Lung (tissue), 11 donors: ENCODE measurements at regions not wholly inside any gene's neighbourhood (a gene's known extent, or its start where the extent isn't known, plus 50 kb on each side); places are given as distances from the start of the nearest gene placed in this dataset.

ENCODE experiments used
- ATAC-seq: fragments of 200-7000 bp; cut with Tn5 transposase; one replicate; pipeline ENCODE4 v1.9.1; 2020; ENCODE audit warnings: moderate number of reproducible peaks; ENCODE audit not compliant: insufficient read depth, low FRiP score
- DNase-seq, 3 donors: peaks; one replicate each; pipeline ENCODE4 v3.0.0-alpha.2; 2013 to 2017
- H3K27ac ChIP-seq, 2 donors: one replicate each; pipeline ENCODE4 v1.5.1; 2013; ENCODE audit warnings: mild to moderate bottlenecking in 2 of 2, moderate library complexity in 2 of 2, control low read depth in 1 of 2, inconsistent platforms in 1 of 2, low read depth in 1 of 2, low read length in 1 of 2
- H3K27me3 ChIP-seq, 3 donors: one replicate each; pipeline ENCODE4 v1.5.1; 2013; ENCODE audit warnings: low read length in 2 of 3; ENCODE audit not compliant: control insufficient read depth in 3 of 3, insufficient read depth in 3 of 3
- H3K36me3 ChIP-seq, 4 donors: one replicate each; pipeline ENCODE4 v1.5.1; 2013; ENCODE audit warnings: low read length in 4 of 4, mild to moderate bottlenecking in 1 of 4, moderate library complexity in 1 of 4; ENCODE audit not compliant: control insufficient read depth in 4 of 4, insufficient read depth in 4 of 4
- H3K4me1 ChIP-seq, 5 donors: one replicate each; pipeline ENCODE4 v1.5.1; 2013; ENCODE audit warnings: low read length in 5 of 5, mild to moderate bottlenecking in 2 of 5, moderate library complexity in 1 of 5; ENCODE audit not compliant: control insufficient read depth in 5 of 5, insufficient read depth in 5 of 5
- H3K4me3 ChIP-seq: one replicate; pipeline ENCODE4 v1.5.1; 2013; ENCODE audit warnings: mild to moderate bottlenecking, control low read depth, moderate library complexity
- H3K9ac ChIP-seq, 2 donors: one replicate each; pipeline ENCODE4 v1.5.1; 2013; ENCODE audit warnings: low read length in 2 of 2, control low read depth in 1 of 2; ENCODE audit not compliant: insufficient read depth in 1 of 2
- H3K9me3 ChIP-seq, 4 donors: one replicate each; pipeline ENCODE4 v1.5.1; 2013; ENCODE audit warnings: low read length in 3 of 4, mild to moderate bottlenecking in 1 of 4, moderate library complexity in 1 of 4; ENCODE audit not compliant: control insufficient read depth in 4 of 4, insufficient read depth in 3 of 4
- WGBS, 2 donors: extraction: QIAGEN DNeasy Blood & Tissue Kit; methylation state at CpG; one replicate each; pipeline ENCODE4 v1.1.7; 2013; 5-methylcytosine and 5-hydroxymethylcytosine counted together
- TF ChIP-seq, protein P1 (sequence below): IDR thresholded peaks from 2 replicates; pipeline ENCODE4 v1.5.1; 2012; ENCODE audit warnings: mild to moderate bottlenecking; ENCODE audit errors: control extremely low read depth, extremely low read depth
- donor health status: control.
- donor health status: control.
- donor health status: Bipolar disorder and iron deficiency.
- donor health status: healthy.
- donor health status: DM: yes; HTN: yes; CAD: no.

DNA sequence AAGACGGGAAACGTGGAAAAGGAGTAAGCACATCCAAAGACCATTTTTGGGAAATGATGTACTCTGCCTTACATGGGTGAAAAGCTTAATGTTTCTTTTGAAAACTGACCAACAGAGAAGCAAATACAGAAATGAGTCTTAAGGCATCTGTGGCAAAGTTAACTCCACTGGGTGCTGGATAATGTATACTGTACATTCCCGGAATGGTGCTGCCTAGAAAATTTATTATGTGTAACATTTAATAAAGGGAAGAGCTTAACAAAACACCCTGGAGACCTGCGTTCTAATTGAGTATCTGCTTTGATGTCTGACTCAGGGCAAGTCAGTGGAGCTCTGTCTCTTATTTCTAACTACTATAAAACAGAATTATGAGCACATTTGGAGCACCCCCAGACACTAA is 230.2 kb downstream of the MID1 start:
- H3K4me1 ChIP-seq = no peaks in the 10 kb centered on the region
- no peaks in the 10 kb centered on the region for H3K36me3 ChIP-seq
- no peak overlapping the region for H3K4me3 ChIP-seq
- DNase-seq (no peak), ATAC-seq (no peak)
- H3K9ac ChIP-seq = no peak overlapping the region
- TF ChIP-seq, protein P1, sequence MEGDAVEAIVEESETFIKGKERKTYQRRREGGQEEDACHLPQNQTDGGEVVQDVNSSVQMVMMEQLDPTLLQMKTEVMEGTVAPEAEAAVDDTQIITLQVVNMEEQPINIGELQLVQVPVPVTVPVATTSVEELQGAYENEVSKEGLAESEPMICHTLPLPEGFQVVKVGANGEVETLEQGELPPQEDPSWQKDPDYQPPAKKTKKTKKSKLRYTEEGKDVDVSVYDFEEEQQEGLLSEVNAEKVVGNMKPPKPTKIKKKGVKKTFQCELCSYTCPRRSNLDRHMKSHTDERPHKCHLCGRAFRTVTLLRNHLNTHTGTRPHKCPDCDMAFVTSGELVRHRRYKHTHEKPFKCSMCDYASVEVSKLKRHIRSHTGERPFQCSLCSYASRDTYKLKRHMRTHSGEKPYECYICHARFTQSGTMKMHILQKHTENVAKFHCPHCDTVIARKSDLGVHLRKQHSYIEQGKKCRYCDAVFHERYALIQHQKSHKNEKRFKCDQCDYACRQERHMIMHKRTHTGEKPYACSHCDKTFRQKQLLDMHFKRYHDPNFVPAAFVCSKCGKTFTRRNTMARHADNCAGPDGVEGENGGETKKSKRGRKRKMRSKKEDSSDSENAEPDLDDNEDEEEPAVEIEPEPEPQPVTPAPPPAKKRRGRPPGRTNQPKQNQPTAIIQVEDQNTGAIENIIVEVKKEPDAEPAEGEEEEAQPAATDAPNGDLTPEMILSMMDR = no peak
- H3K9me3 ChIP-seq = no peaks in the 10 kb centered on the region
- 59 to 80% methylated on average over 4 of the region's 4 CpGs for WGBS, 2 donors
- peaks cover 2 to 7% (median 7%) of the 10 kb centered on the region in 3 donors for H3K27me3 ChIP-seq
- H3K27ac ChIP-seq = no peak overlapping the region

DNA sequence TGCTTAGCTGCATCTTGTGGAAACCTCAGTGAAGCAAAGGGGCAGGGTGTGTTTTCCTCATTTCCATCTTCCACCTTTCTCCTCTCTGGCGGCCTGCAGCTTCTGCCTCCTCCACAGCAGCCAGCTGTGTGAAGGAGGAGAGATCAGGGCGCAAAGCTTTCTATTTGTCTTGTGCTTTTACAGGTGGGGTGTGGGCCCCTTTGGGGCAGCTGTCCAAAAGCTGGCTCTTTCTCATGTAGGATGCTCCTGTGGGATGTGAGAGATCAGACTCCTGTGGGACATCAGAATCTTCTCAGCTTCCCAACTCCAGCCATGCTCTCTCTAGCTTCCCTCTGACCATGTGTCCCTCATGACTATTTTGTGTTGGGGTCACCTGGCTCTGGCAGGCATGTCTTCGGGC is 227.1 kb downstream of the MID1 start:
- DNase-seq (no peak), ATAC-seq (no peak)
- Histone ChIP-seq H3K9ac (no peak overlapping the region), H3K27ac (no peak overlapping the region), H3K4me3 (no peak overlapping the region), H3K9me3 (no peaks in the 10 kb centered on the region), H3K4me1 (no peaks in the 10 kb centered on the region), H3K27me3 (peaks cover 5 to 10% (median 7%) of the 10 kb centered on the region in 3 donors), H3K36me3 (no peaks in the 10 kb centered on the region)
- TF ChIP-seq, protein P1 = no peak
- 70 to 90% methylated on average over 3 of the region's 3 CpGs for WGBS, 2 donors

DNA sequence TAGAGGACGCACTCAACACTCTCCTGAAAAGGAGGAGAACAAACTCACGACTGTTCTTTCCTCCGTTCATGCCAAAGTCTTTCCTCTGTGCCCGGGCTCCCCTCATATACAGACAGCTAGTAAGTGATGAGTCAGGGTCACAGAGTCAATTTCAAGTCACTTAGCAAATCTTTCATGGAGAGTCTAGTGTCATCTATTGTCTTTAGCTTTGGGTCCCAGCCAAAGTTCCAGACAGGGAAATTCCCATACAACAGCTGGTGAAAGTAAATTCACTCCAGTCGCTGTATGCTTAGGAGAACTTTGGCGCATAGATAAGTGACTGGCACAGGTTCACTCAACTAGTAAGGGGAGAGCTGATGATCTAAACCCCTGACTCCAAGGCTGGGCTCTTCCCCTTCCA is 226.5 kb downstream of the MID1 start:
- peaks cover 5 to 10% (median 7%) of the 10 kb centered on the region in 3 donors for H3K27me3 ChIP-seq
- no peak overlapping the region for H3K9ac ChIP-seq
- DNase-seq = peak in 1 of 3 donors; percentile 13
- H3K36me3 ChIP-seq = no peaks in the 10 kb centered on the region
- 58 to 71% methylated on average over 6 of the region's 6 CpGs for WGBS, 2 donors
- TF ChIP-seq, protein P1 = no peak
- H3K27ac ChIP-seq = no peak overlapping the region
- H3K9me3 ChIP-seq = no peaks in the 10 kb centered on the region
- H3K4me3 ChIP-seq = no peak overlapping the region
- no peak for ATAC-seq
- no peaks in the 10 kb centered on the region for H3K4me1 ChIP-seq

- Histone ChIP-seq H3K27me3 (peaks cover 4 to 10% (median 5%) of the 10 kb centered on the region in 3 donors), H3K9ac (no peak overlapping the region), H3K4me1 (no peaks in the 10 kb centered on the region), H3K4me3 (no peak overlapping the region), H3K9me3 (no peaks in the 10 kb centered on the region), H3K36me3 (no peaks in the 10 kb centered on the region), H3K27ac (no peak overlapping the region)
- DNase-seq = no peak
- WGBS, 2 donors = 26 to 34% methylated on average over 3 of the region's 3 CpGs
- TF ChIP-seq, protein P1 = no peak
- ATAC-seq = no peak
These were observed 225.2 kb downstream of the MID1 start for GRCh38 chrX:10395179-10395578.
